ENCODE measurements at regions not wholly inside any gene's neighbourhood (a gene's known extent, or its start where the extent isn't known, plus 50 kb on each side); places are given as distances from the start of the nearest gene placed in this dataset.

- Histone ChIP-seq H3K9ac (ENCODE audit: low read depth, low read length) (no peak overlapping the region), H3K9me3 (ENCODE audit: insufficient read depth, low read length, severe bottlenecking) (no peaks in the 10 kb centered on the region), H3K79me2 (ENCODE audit: insufficient read depth, low read length) (no peaks in the 10 kb centered on the region), H3K4me1 (ENCODE audit: insufficient read depth, low read length) (no peaks in the 10 kb centered on the region), H3K27ac (ENCODE audit: low read length) (no peak overlapping the region), H4K20me1 (ENCODE audit: insufficient read depth, low read length) (peaks cover 5% of the 10 kb centered on the region; the same call in 1 of the 2 replicates), H3K36me3 (ENCODE audit: insufficient read depth, low read length) (no peaks in the 10 kb centered on the region), H3K27me3 (ENCODE audit: insufficient read depth, low read length, poor library complexity) (peaks cover 6% of the 10 kb centered on the region), H3K4me2 (ENCODE audit: insufficient read depth, low read length) (no peak overlapping the region), H3K4me3 (ENCODE audit: low read depth in 1 of 2, low read length in 2 of 2) (no peak overlapping the region), H2AFZ (ENCODE audit: low read depth, low read length) (no peak overlapping the region)
- no peak for ATAC-seq (ENCODE audit: insufficient read depth, low read depth)
- no peak for DNase-seq
- no peak for TF ChIP-seq EZH2 (IDR thresholded peaks at IDR 0.05; ENCODE audit: borderline replicate concordance, low read depth, low read length, severe bottlenecking)
- no peak for TF ChIP-seq CTCF (IDR thresholded peaks at IDR 0.05; ENCODE audit: borderline replicate concordance, extremely low read depth, low read length, poor library complexity, severe bottlenecking)
These were observed 117.9 kb upstream of the PTPN1 start for GRCh38 chr20:50392138-50392866.

DNA sequence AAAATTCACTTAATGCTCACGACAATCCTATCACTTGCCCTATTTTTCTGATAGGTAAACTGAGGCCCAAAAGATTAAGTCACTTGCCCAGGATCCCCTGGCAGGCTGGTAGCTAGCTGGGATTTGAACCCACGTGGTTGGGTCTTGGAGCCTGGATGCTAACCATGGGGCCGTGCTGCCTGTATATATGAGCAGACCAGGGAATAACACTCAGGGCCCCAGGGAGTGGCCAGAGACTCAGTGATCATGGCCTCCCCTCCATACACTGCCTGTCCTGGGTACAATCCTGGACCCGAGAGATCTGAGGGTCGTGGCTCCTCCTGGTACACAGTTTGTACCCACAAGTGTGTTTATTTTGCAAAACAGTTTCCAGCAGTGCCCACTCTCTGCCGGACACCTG is 116.9 kb upstream of the PTPN1 start:
- H3K9me3 ChIP-seq (ENCODE audit: insufficient read depth, low read length, severe bottlenecking): no peaks in the 10 kb centered on the region
- H3K27me3 ChIP-seq (ENCODE audit: insufficient read depth, low read length, poor library complexity): no peaks in the 10 kb centered on the region
- no peak for TF ChIP-seq CTCF (IDR thresholded peaks at IDR 0.05; ENCODE audit: borderline replicate concordance, extremely low read depth, low read length, poor library complexity, severe bottlenecking)
- TF ChIP-seq EZH2 (IDR thresholded peaks at IDR 0.05; ENCODE audit: borderline replicate concordance, low read depth, low read length, severe bottlenecking): no peak
- H3K27ac ChIP-seq (ENCODE audit: low read length): no peak overlapping the region
- no peaks in the 10 kb centered on the region for H3K36me3 ChIP-seq (ENCODE audit: insufficient read depth, low read length)
- H3K4me2 ChIP-seq (ENCODE audit: insufficient read depth, low read length): no peak overlapping the region
- H3K4me1 ChIP-seq (ENCODE audit: insufficient read depth, low read length): no peaks in the 10 kb centered on the region
- no peak overlapping the region for H3K9ac ChIP-seq (ENCODE audit: low read depth, low read length)
- no peak overlapping the region for H3K4me3 ChIP-seq (ENCODE audit: low read depth in 1 of 2, low read length in 2 of 2)
- H3K79me2 ChIP-seq (ENCODE audit: insufficient read depth, low read length): no peaks in the 10 kb centered on the region
- H2AFZ ChIP-seq (ENCODE audit: low read depth, low read length): no peak overlapping the region
- ATAC-seq (ENCODE audit: insufficient read depth, low read depth) (no peak), DNase-seq (no peak)
- peaks cover 5% of the 10 kb centered on the region; the same call in 1 of the 2 replicates for H4K20me1 ChIP-seq (ENCODE audit: insufficient read depth, low read length)

DNA sequence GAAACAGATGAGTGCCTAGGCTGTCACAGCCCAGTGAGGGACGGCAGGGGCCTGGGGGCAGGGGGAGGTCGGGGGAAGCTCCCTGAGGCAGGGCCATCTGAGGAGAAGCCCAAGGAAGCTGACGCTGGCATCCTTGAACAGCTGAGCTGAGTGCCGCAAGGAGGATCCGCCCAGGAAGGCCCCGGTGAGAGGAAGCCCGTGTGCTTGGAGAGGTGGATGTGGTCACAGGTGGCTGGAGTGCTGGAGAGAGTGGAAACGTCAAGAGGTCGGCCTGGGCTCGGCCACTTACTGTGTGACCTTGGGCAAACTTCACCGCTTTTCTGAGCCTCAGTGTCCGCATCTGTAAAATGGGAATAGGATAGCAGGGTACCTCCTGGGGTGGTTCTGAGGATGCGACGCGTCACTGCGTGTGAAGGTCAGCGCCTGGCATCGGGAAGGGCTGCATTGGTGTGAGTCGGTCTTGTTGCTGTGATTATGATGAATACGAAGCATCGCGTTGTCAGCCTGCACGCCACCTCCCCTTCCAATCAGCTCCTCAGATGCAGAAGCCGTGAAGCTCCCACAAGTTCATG is 116.1 kb upstream of the PTPN1 start:
- Histone ChIP-seq H3K27ac (ENCODE audit: low read length) (no peak overlapping the region), H2AFZ (ENCODE audit: low read depth, low read length) (no peak overlapping the region), H3K4me2 (ENCODE audit: insufficient read depth, low read length) (no peak overlapping the region), H3K79me2 (ENCODE audit: insufficient read depth, low read length) (no peaks in the 10 kb centered on the region), H3K9ac (ENCODE audit: low read depth, low read length) (no peak overlapping the region), H4K20me1 (ENCODE audit: insufficient read depth, low read length) (peaks cover 5% of the 10 kb centered on the region; the same call in 1 of the 2 replicates), H3K4me1 (ENCODE audit: insufficient read depth, low read length) (no peaks in the 10 kb centered on the region), H3K4me3 (ENCODE audit: low read depth in 1 of 2, low read length in 2 of 2) (no peak overlapping the region), H3K27me3 (ENCODE audit: insufficient read depth, low read length, poor library complexity) (no peaks in the 10 kb centered on the region), H3K36me3 (ENCODE audit: insufficient read depth, low read length) (no peaks in the 10 kb centered on the region), H3K9me3 (ENCODE audit: insufficient read depth, low read length, severe bottlenecking) (no peaks in the 10 kb centered on the region)
- no peak for ATAC-seq (ENCODE audit: insufficient read depth, low read depth)
- no peak for DNase-seq
- TF ChIP-seq CTCF (IDR thresholded peaks at IDR 0.05; ENCODE audit: borderline replicate concordance, extremely low read depth, low read length, poor library complexity, severe bottlenecking) (no peak), EZH2 (IDR thresholded peaks at IDR 0.05; ENCODE audit: borderline replicate concordance, low read depth, low read length, severe bottlenecking) (no peak)

All from DND-41 (cell line).